NCI-H2196 (cell line): ENCODE measurements at regions not wholly inside any gene's neighbourhood (a gene's known extent, or its start where the extent isn't known, plus 50 kb on each side); places are given as distances from the start of the nearest gene placed in this dataset.
A peak's percentile ranks its signal among the peaks of the same experiment; 100 is the strongest.
"Not testable (repeated sequence)": the region's sequence is repeated elsewhere in the genome, so short reads cannot be mapped to it uniquely, and the experiment has no call there.

Source experiments
- DNase-seq: peaks from one replicate; lab custom pipeline; 2025; ENCODE audit not compliant: unreplicated experiment; lab: John Stamatoyannopoulos, UW

GRCh38 chr6:133099573-133099972, 141.6 kb upstream of the EYA4 start:
- no peak for DNase-seq

GRCh38 chr6:133100865-133101264, 140.3 kb upstream of the EYA4 start:
- DNase-seq, result no peak

GRCh38 chr6:133101790-133102189, 139.4 kb upstream of the EYA4 start:
- DNase-seq, result no peak

GRCh38 chr6:133106934-133107333, 134.2 kb upstream of the EYA4 start:
- DNase-seq, result no peak

- DNase-seq, result no peak
These were observed 132.7 kb upstream of the EYA4 start for GRCh38 chr6:133108419-133108818.

- DNase-seq, result no peak
These were observed 126.2 kb upstream of the EYA4 start for GRCh38 chr6:133114973-133115372.

GRCh38 chr6:133115946-133116345, 125.2 kb upstream of the EYA4 start:
- DNase-seq, result no peak

- no peak for DNase-seq
These were observed 113.0 kb upstream of the EYA4 start for GRCh38 chr6:133128191-133128590.

GRCh38 chr6:133129556-133129955, 111.6 kb upstream of the EYA4 start:
- no peak for DNase-seq

GRCh38 chr6:133130863-133131262, 110.3 kb upstream of the EYA4 start:
- peak; percentile 69 for DNase-seq

- peak; percentile 59 for DNase-seq
These were observed 109.3 kb upstream of the EYA4 start for GRCh38 chr6:133131621-133132465.

- DNase-seq, result no peak
These were observed 108.6 kb upstream of the EYA4 start for GRCh38 chr6:133132466-133132971.

GRCh38 chr6:133136177-133136880, 104.8 kb upstream of the EYA4 start:
- no peak for DNase-seq

- DNase-seq, result not testable (repeated sequence)
These were observed 93.5 kb upstream of the EYA4 start for GRCh38 chr6:133147470-133148184.

GRCh38 chr6:133156689-133157088, 84.5 kb upstream of the EYA4 start:
- DNase-seq, result no peak

GRCh38 chr6:133157995-133158394, 83.2 kb upstream of the EYA4 start:
- DNase-seq, result no peak

GRCh38 chr6:133159255-133159795, 81.8 kb upstream of the EYA4 start:
- DNase-seq, result no peak

GRCh38 chr6:133160536-133160935, 80.6 kb upstream of the EYA4 start:
- no peak for DNase-seq

- no peak for DNase-seq
These were observed 75.9 kb upstream of the EYA4 start for GRCh38 chr6:133165235-133165634.

- no peak for DNase-seq
These were observed 74.4 kb upstream of the EYA4 start for GRCh38 chr6:133166766-133167165.

GRCh38 chr6:133169901-133170300, 71.3 kb upstream of the EYA4 start:
- DNase-seq, result no peak
